GM19397 (cell line): ENCODE measurements at regions not wholly inside any gene's neighbourhood (a gene's known extent, or its start where the extent isn't known, plus 50 kb on each side); places are given as distances from the start of the nearest gene placed in this dataset.

Experiments
- ATAC-seq: cut with Tn5 transposase; IDR thresholded peaks from one replicate; pipeline ENCODE4 v1.9.1; 2021; ENCODE audit warnings: mild to moderate bottlenecking, moderate library complexity; ENCODE audit not compliant: unreplicated experiment

GRCh38 chr18:68262690-68263294 lies 452.1 kb downstream of the TMX3 start:
- no peak for ATAC-seq

- no peak for ATAC-seq
Observed at GRCh38 chr18:68256418-68257067, 458.4 kb downstream of the TMX3 start.

- ATAC-seq = no peak
Observed at GRCh38 chr18:68244786-68245185, 470.1 kb downstream of the TMX3 start.

- no peak for ATAC-seq
Observed at GRCh38 chr18:68241881-68242280, 473.0 kb downstream of the TMX3 start.

GRCh38 chr18:68234676-68235075 lies 480.2 kb downstream of the TMX3 start:
- no peak for ATAC-seq

GRCh38 chr18:68234131-68234530 lies 480.8 kb downstream of the TMX3 start:
- no peak for ATAC-seq

- no peak for ATAC-seq
Observed at GRCh38 chr18:68233018-68233417, 481.9 kb downstream of the TMX3 start.

GRCh38 chr18:68229351-68229750 lies 485.6 kb downstream of the TMX3 start:
- no peak for ATAC-seq

GRCh38 chr18:68221111-68221724 lies 493.7 kb downstream of the TMX3 start:
- no peak for ATAC-seq

GRCh38 chr18:68220458-68220857 lies 494.4 kb downstream of the TMX3 start:
- ATAC-seq = no peak

- no peak for ATAC-seq
Observed at GRCh38 chr18:68219872-68220271, 495.0 kb downstream of the TMX3 start.

GRCh38 chr18:68219274-68219673 lies 495.6 kb downstream of the TMX3 start:
- no peak for ATAC-seq

GRCh38 chr18:68215931-68216330 lies 499.0 kb downstream of the TMX3 start:
- no peak for ATAC-seq

GRCh38 chr18:68186039-68186438 lies 528.9 kb downstream of the TMX3 start:
- ATAC-seq = no peak

GRCh38 chr18:68181956-68182355 lies 533.0 kb downstream of the TMX3 start:
- ATAC-seq = no peak

GRCh38 chr18:68179811-68180210 lies 535.1 kb downstream of the TMX3 start:
- ATAC-seq = no peak

GRCh38 chr18:68178921-68179320 lies 536.0 kb downstream of the TMX3 start:
- no peak for ATAC-seq

GRCh38 chr18:68177807-68178702 lies 536.9 kb downstream of the TMX3 start:
- ATAC-seq = no peak

- ATAC-seq = no peak
Observed at GRCh38 chr18:68176901-68177300, 538.0 kb downstream of the TMX3 start.

GRCh38 chr18:68172842-68173549 lies 541.9 kb downstream of the TMX3 start:
- no peak for ATAC-seq

- ATAC-seq = no peak
Observed at GRCh38 chr18:68164909-68165308, 550.0 kb downstream of the TMX3 start.
